PC-9 (cell line): ENCODE measurements at regions not wholly inside any gene's neighbourhood (a gene's known extent, or its start where the extent isn't known, plus 50 kb on each side); places are given as distances from the start of the nearest gene placed in this dataset.

Experiments used
- BruUV-seq: library from RNA; stranded (reverse); fragments of 400-500 nt; replicated peaks from 2 replicates; lab custom pipeline; 2021; lab: Mats Ljungman, UMichigan
- CTCF ChIA-PET: fragments of 300-600 bp; sonication (Branson Sonifier 250); formaldehyde crosslinking; loops from one replicate; lab custom pipeline; 2022; ENCODE audit warnings: antibody characterized with exemption; lab: Charles Lee
- POLR2A ChIA-PET: fragments of 300-600 bp; sonication (Branson Sonifier 250); formaldehyde crosslinking; loops from one replicate; lab custom pipeline; 2022; ENCODE audit warnings: antibody characterized with exemption; ENCODE audit not compliant: unreplicated experiment; lab: Charles Lee
- DNase-seq, 2 experiments: peaks; one replicate each; pipeline versions ENCODE4 v3.0.0 to v3.0.0-alpha.2; 2015 to 2022; ENCODE audit warnings: mixed read lengths in 1 of 2
- H2AFZ ChIP-seq: fragments of 200-600 bp; sonication (generic); 2 replicates; pipeline ENCODE4 v1.8.1; 2017; ENCODE audit warnings: antibody characterized with exemption
- H3F3A ChIP-seq: fragments of 200-600 bp; sonication (generic); 2 replicates; pipeline ENCODE4 v1.8.1; 2017; ENCODE audit warnings: antibody characterized with exemption, mild to moderate bottlenecking, low read depth; ENCODE audit not compliant: insufficient read depth
- H3K27ac ChIP-seq: fragments of 200-600 bp; sonication (generic); 2 replicates; pipeline ENCODE4 v1.6.1; 2016; ENCODE audit warnings: mixed run types
- H3K27me3 ChIP-seq: fragments of 200-600 bp; sonication (generic); 2 replicates; pipeline ENCODE4 v1.6.1; 2016; ENCODE audit warnings: low read depth, mixed run types; ENCODE audit not compliant: insufficient read depth
- H3K36me3 ChIP-seq: fragments of 200-600 bp; sonication (generic); 2 replicates; pipeline ENCODE4 v1.6.1; 2016; ENCODE audit warnings: low read depth, mixed run types
- H3K4me1 ChIP-seq: fragments of 200-600 bp; sonication (generic); replicated peaks from 2 replicates; pipeline ENCODE4 v1.6.1; 2016; ENCODE audit warnings: mixed run types; ENCODE audit not compliant: insufficient read depth
- H3K4me2 ChIP-seq: fragments of 200-600 bp; sonication (generic); 2 replicates; pipeline ENCODE4 v1.6.1; 2017; ENCODE audit warnings: mixed run types
- H3K4me3 ChIP-seq: fragments of 200-600 bp; sonication (generic); 2 replicates; pipeline ENCODE4 v1.6.1; 2016; ENCODE audit warnings: mixed run types
- H3K79me2 ChIP-seq: fragments of 200-600 bp; sonication (generic); 2 replicates; pipeline ENCODE4 v1.6.1; 2017; ENCODE audit warnings: low read depth, mixed run types
- H3K9me2 ChIP-seq: fragments of 200-600 bp; sonication (generic); 2 replicates; pipeline ENCODE4 v1.8.1; 2017; ENCODE audit warnings: mild to moderate bottlenecking; ENCODE audit not compliant: insufficient read depth
- H3K9me3 ChIP-seq: fragments of 200-600 bp; sonication (generic); 2 replicates; pipeline ENCODE4 v1.8.1; 2016; ENCODE audit warnings: low read depth; ENCODE audit not compliant: insufficient read depth
- H4K20me1 ChIP-seq: fragments of 200-600 bp; sonication (generic); 2 replicates; pipeline ENCODE4 v1.8.1; 2017; ENCODE audit not compliant: insufficient read depth
- EZH2 ChIP-seq: fragments of 200-600 bp; sonication (generic); IDR thresholded peaks from 2 replicates; pipeline ENCODE4 v1.8.0; 2017; ENCODE audit warnings: antibody characterized with exemption, low read depth
- intact Hi-C: fragments of 100-400 bp; cut with micrococcal nuclease; formaldehyde crosslinking; loops from one replicate; pipeline ENCODE4 v1.10.0; 2022; ENCODE audit not compliant: unreplicated experiment
- TF ChIP-seq, protein P1 (sequence below): fragments of 200-600 bp; sonication (generic); conservative IDR thresholded peaks from 2 replicates; pipeline ENCODE4 v1.6.1; 2017; ENCODE audit warnings: mixed run types, antibody characterized with exemption, mild to moderate bottlenecking, moderate library complexity

DNA sequence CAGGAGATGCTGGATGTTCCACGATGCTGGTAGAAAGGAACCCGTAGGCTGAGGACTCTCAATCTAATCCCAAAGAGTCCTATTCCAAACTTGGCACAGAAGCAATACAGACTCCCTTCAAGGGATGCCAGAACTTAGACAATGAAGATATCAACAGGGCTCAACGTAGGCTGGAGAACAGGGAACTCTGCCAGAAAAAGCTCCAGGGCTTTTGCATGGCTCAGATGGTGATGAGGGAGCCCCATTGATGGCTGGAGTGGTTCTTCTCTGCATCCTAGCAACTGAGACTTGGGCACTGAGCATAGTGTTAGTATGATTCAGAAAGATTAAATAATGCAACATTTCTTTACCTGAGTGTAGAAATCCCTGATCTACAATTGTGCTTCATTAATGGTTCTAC lies 117.2 kb upstream of the NCK2 start:
- TF ChIP-seq EZH2, result no peak
- TF ChIP-seq, protein P1, sequence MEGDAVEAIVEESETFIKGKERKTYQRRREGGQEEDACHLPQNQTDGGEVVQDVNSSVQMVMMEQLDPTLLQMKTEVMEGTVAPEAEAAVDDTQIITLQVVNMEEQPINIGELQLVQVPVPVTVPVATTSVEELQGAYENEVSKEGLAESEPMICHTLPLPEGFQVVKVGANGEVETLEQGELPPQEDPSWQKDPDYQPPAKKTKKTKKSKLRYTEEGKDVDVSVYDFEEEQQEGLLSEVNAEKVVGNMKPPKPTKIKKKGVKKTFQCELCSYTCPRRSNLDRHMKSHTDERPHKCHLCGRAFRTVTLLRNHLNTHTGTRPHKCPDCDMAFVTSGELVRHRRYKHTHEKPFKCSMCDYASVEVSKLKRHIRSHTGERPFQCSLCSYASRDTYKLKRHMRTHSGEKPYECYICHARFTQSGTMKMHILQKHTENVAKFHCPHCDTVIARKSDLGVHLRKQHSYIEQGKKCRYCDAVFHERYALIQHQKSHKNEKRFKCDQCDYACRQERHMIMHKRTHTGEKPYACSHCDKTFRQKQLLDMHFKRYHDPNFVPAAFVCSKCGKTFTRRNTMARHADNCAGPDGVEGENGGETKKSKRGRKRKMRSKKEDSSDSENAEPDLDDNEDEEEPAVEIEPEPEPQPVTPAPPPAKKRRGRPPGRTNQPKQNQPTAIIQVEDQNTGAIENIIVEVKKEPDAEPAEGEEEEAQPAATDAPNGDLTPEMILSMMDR, result no peak
- Histone ChIP-seq H2AFZ (no peak overlapping the region), H3K27me3 (peaks cover 99% of the 10 kb centered on the region), H3K9me2 (no peaks in the 10 kb centered on the region), H3K36me3 (no peaks in the 10 kb centered on the region), H3K4me2 (no peak overlapping the region), H3K4me3 (no peak overlapping the region), H3K79me2 (no peaks in the 10 kb centered on the region), H3F3A (no peaks in the 10 kb centered on the region), H3K9me3 (no peaks in the 10 kb centered on the region), H3K4me1 (no peaks in the 10 kb centered on the region), H4K20me1 (no peaks in the 10 kb centered on the region), H3K27ac (no peak overlapping the region)
- ChIA-PET CTCF (no interaction called here), POLR2A (no interaction called here)
- BruUV-seq, result no TSS peak
- DNase-seq, result no peak
- intact Hi-C loops, result no loop called here

DNA sequence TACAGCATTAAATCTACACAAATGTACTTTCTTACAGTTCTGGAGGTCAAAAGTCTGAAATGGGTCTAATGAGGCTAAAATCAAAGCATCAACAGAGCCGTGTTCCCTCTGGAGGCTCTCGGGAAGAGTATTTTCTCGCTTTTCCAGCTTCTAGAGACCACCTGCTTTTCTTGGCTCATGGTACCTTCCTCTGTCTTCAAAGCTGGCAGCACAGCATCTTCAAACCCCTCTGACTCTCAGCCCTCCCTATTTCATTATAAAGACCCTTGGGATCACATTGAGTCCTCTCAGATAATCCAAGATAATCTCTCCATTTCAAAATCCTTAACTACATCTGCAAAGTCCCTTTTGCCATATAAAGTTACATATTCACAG lies 117.8 kb upstream of the NCK2 start:
- H3K36me3 ChIP-seq, result no peaks in the 10 kb centered on the region
- no TSS peak for BruUV-seq
- peaks cover 97% of the 10 kb centered on the region for H3K27me3 ChIP-seq
- intact Hi-C loops, result no loop called here
- no peaks in the 10 kb centered on the region for H3K9me2 ChIP-seq
- no peaks in the 10 kb centered on the region for H3F3A ChIP-seq
- POLR2A ChIA-PET, result no interaction called here
- H3K4me3 ChIP-seq, result no peak overlapping the region
- H3K4me2 ChIP-seq, result no peak overlapping the region
- TF ChIP-seq, protein P1, result no peak
- H3K9me3 ChIP-seq, result no peaks in the 10 kb centered on the region
- CTCF ChIA-PET, result no interaction called here
- H2AFZ ChIP-seq, result no peak overlapping the region
- H4K20me1 ChIP-seq, result no peaks in the 10 kb centered on the region
- no peaks in the 10 kb centered on the region for H3K79me2 ChIP-seq
- no peaks in the 10 kb centered on the region for H3K4me1 ChIP-seq
- no peak for DNase-seq
- no peak overlapping the region for H3K27ac ChIP-seq

DNA sequence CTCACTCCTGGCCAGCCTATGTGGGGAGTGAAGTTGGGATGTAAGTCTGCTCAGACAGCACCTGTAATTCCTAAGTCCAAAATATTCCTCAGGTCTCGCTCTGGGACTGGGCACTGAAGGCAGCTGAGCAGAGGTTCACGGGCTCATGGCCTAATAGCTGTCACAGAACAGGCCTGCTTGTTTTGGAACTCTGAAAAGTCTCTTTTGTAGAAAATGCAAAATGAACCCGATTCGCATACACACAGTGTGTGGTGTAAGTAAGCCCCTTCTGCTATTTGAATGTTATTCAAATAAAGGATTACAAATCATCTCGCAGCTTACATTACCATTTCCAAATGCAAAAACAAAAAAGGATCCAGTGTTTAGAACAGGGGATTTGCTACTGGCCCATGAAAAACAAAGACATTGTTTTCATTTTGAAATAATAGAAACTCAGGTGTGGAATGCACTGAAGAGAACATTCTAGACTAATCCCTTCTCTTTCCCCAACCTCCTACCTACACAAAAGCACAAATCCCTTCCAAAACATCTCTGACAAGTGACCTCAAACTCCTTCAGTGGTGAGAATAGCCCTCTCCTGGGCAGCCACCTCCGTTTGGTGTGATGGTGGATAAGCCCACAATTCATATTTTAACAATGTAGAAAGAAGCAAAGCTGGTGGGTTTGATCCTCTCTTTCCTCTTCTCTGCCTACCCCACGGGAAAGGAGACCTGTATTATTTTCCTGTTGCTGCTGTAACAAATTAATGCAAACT lies 118.3 kb upstream of the NCK2 start:
- Histone ChIP-seq H3K36me3 (no peaks in the 10 kb centered on the region), H3K4me1 (no peaks in the 10 kb centered on the region), H3K79me2 (no peaks in the 10 kb centered on the region), H3K9me2 (no peaks in the 10 kb centered on the region), H3K4me2 (no peak overlapping the region), H3K27me3 (peaks cover 97% of the 10 kb centered on the region), H3F3A (no peaks in the 10 kb centered on the region), H3K9me3 (no peaks in the 10 kb centered on the region), H2AFZ (no peak overlapping the region), H3K27ac (no peak overlapping the region), H3K4me3 (no peak overlapping the region), H4K20me1 (no peaks in the 10 kb centered on the region)
- DNase-seq, result no peak
- intact Hi-C loops, result no loop called here
- ChIA-PET POLR2A (no interaction called here), CTCF (no interaction called here)
- BruUV-seq, result no TSS peak
- no peak for TF ChIP-seq EZH2
- TF ChIP-seq, protein P1, result no peak
